AG09319 (cell line): ENCODE measurements at regions not wholly inside any gene's neighbourhood (a gene's known extent, or its start where the extent isn't known, plus 50 kb on each side); places are given as distances from the start of the nearest gene placed in this dataset.

Source experiments
- DNase-seq: peaks from one replicate; pipeline ENCODE4 v3.0.0-alpha.2; 2010; ENCODE audit warnings: low read depth; ENCODE audit errors: extremely low read depth
- TF ChIP-seq, protein P1 (sequence below): IDR thresholded peaks from 2 replicates; pipeline ENCODE4 v1.5.1; 2011; ENCODE audit warnings: low read depth, mild to moderate bottlenecking, inconsistent platforms, low read length, moderate library complexity

DNA sequence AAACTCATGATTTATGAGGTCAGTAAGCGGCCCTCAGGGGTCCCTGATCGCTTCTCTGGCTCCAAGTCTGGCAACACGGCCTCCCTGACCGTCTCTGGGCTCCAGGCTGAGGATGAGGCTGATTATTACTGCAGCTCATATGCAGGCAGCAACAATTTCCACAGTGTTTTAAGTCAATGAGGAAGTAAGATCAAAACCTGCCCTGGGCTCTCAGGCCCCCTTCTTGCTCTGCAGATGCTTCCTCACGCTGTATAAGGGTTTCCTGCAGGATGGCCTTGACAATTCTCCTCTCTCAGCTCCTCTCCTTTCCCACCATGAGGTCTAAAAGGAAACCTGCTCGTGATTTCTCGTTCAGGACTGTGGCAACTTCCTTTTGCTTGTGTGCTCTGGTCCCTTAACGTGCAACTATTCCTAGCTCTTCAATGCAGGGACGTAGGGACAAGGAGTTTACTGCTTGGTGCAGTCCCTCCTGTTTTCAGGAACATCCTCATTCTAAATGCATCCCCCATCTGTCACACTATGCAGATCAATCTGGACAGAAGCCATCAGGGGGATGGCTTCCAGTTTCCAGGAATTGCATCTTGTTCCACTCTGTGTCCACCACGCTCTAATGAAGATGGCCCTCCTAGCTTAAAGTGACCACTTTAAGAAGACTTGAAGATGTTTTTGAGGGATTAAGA is 64.3 kb upstream of the IGLL5 start:
- TF ChIP-seq, protein P1, sequence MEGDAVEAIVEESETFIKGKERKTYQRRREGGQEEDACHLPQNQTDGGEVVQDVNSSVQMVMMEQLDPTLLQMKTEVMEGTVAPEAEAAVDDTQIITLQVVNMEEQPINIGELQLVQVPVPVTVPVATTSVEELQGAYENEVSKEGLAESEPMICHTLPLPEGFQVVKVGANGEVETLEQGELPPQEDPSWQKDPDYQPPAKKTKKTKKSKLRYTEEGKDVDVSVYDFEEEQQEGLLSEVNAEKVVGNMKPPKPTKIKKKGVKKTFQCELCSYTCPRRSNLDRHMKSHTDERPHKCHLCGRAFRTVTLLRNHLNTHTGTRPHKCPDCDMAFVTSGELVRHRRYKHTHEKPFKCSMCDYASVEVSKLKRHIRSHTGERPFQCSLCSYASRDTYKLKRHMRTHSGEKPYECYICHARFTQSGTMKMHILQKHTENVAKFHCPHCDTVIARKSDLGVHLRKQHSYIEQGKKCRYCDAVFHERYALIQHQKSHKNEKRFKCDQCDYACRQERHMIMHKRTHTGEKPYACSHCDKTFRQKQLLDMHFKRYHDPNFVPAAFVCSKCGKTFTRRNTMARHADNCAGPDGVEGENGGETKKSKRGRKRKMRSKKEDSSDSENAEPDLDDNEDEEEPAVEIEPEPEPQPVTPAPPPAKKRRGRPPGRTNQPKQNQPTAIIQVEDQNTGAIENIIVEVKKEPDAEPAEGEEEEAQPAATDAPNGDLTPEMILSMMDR, result no peak
- no peak for DNase-seq

DNA sequence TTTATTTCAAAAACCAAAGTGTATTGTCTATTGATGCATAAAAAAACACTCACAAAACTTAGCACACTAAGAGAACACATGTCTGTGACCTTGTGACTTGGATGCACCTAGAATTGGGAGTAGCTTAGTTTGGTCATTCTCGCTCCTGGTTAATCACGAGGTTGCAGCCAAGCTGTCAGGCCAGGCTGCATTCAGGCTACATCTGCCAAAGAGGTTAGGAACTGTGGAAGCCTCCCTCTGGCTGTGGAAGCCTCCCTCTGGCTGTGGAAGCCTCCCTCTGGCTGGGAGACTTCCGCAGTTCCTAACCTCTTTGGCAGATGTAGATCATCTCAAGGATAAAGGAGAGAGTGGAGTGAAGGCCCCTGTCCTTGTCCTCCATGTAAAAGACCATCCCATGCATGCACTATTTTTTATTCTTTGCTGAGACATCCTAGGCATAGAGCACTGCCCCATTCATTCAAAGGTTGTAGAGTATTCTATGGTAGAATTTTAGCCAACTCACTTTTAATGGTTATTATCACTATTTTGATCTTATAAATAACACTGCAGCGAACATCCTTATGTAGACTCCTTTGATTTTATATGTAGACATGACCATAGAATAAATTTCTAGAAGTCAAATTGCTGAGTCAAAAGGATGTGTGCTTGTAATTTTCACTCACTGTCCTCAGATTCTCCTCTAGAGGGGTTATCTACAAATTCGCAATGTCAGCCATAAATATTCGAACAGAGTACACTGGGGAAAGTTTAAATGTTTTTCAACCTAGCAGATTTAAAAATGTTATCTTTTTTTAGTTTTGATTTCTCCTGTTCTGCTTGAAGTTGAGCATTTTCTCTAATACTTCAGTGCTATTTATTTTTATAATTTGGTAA is 63.0 kb upstream of the IGLL5 start:
- TF ChIP-seq, protein P1, result no peak
- DNase-seq, result no peak

DNA sequence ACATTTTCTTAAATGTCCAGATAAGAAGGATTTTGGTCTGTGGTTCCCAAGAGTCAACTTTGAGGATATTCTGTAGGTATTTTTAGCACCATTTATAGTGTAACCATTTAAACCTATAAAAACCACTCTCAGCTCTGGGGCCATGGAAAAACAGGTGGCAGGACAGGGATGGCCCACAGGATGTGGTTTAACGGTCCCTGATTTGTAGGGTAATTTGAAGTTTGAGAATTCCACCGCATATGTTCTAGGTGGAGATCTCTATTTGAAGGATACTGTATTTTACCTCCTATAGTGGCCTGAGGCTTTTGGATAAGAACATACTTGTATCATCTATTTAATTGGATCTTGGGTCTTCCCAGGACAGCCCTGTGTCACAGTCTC is 62.4 kb upstream of the IGLL5 start:
- no peak for DNase-seq
- TF ChIP-seq, protein P1, result no peak

DNA sequence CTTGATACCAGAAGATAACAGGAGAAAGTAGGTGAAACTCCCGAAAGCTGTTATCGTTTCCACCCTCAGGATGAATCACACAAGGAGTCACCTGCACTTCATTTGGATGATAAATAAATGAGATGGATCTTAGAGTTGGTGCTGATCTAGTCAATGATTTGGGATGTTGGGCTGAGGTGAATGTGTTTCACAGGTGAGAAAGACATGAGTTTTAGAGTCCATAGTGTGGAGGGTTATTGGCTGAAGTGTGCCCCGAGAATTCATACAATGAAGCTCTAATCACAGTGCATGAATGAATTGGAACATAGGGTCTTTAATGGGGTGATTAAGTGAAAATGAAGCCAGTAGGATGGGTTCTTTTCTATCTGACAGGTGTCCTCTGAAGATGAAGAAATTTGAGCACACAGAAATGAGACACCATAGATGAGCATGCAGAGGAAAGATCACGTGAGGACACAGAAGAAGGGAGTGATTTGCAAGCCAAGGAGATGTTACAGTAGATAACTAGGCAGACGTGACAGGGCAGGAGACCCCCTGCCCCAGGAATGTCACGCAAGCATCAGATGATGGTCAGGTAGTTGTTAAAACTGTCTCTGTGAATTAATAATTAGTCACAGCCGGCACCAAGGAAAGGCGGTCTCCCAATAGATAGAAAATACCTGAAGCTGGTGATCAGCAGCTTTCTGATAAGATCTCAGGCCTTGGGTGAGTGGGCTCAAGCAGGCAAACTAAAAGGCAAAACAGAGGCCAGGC is 60.3 kb upstream of the IGLL5 start:
- TF ChIP-seq, protein P1, result no peak
- DNase-seq, result no peak

DNA sequence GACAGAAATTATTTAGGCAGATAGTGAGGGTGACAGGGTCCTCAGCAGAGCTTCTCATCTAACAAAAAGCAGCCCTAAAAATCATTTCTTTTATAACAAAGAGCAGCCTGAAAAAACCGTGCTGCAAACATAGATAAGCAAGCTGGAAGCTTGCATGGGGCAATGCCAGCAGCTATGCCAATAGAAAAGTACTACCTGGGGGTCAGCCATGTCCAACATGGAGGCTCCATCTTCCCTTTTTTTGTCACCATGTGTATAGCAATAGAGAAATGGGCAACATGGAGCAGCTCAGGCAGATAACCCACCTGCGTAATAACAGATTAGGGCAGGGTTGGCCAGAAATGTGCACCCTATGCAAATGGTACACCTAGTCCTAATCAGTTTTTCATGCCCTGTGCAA is 57.4 kb upstream of the IGLL5 start:
- DNase-seq, result no peak
- TF ChIP-seq, protein P1, result no peak

DNA sequence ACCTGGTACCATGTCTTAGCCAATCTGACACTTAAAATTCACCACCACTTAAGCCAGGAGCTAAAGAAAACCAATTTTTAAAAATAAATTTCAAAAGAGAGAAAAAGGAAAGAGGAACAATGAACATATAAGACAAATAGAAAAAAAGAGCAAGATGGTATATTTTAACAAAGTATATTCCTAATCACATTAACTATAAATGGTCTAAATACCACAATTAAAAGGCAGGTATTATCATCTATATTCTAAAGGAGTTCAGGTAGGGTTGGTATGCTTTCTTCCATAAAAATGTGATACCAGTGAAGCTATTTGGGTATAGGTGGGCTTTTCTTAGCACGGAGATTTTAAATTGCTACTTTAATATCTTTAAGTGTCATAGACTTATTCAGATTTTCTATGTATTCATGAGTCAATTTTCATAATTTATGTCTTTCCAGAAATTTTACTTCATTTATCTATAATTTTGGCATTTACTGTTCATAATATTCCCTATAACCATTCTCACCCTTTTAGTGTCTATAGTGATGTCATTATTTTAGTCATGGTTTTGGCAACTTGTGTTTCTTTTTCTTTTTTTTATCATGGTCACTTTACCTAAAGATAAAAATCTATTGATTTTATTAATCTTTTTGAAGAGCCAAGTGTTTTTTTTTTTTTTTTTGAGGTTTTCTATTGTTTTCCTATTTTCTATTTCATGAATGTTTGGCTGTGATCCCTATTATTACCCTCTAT is 56.5 kb upstream of the IGLL5 start:
- DNase-seq, result no peak
- TF ChIP-seq, protein P1, result no peak
